Right atrium auricular region (tissue), 2 donors: ENCODE measurements at regions not wholly inside any gene's neighbourhood (a gene's known extent, or its start where the extent isn't known, plus 50 kb on each side); places are given as distances from the start of the nearest gene placed in this dataset.

Experiments used
- DNase-seq: peaks from one replicate; pipeline ENCODE4 v3.0.0-alpha.2; 2019; ENCODE audit warnings: low spot score
- H3K27ac ChIP-seq, 2 donors: fragments of 200-600 bp; sonication (generic); 1 replicate in 1 of 2; 2 replicates in 1 of 2; pipeline ENCODE4 v1.5.1; 2016 to 2019
- H3K27me3 ChIP-seq, 2 donors: fragments of 200-600 bp; sonication (generic); one replicate each; pipeline versions ENCODE4 v1.5.1 to v1.6.0; 2017 to 2019
- H3K36me3 ChIP-seq: fragments of 200-600 bp; sonication (generic); one replicate; pipeline ENCODE4 v1.5.1; 2016
- H3K4me1 ChIP-seq, 2 donors: fragments of 200-600 bp; sonication (generic); one replicate each; pipeline versions ENCODE4 v1.5.1 to v1.6.0; 2017 to 2019
- H3K4me3 ChIP-seq, 2 donors: fragments of 200-600 bp; sonication (generic); 1 replicate in 1 of 2; 2 replicates in 1 of 2; pipeline ENCODE4 v1.5.1; 2017 to 2019; ENCODE audit warnings: mild to moderate bottlenecking in 1 of 2, moderate library complexity in 1 of 2
- H3K9me3 ChIP-seq, 2 donors: fragments of 200-600 bp; sonication (generic); one replicate each; pipeline ENCODE4 v1.5.1; 2019
- TF ChIP-seq, protein P1 (sequence below), 2 donors: fragments of 200-600 bp; sonication (generic); IDR thresholded peaks; one replicate each; pipeline ENCODE4 v1.5.1; 2019; ENCODE audit warnings: antibody characterized with exemption in 2 of 2

DNA sequence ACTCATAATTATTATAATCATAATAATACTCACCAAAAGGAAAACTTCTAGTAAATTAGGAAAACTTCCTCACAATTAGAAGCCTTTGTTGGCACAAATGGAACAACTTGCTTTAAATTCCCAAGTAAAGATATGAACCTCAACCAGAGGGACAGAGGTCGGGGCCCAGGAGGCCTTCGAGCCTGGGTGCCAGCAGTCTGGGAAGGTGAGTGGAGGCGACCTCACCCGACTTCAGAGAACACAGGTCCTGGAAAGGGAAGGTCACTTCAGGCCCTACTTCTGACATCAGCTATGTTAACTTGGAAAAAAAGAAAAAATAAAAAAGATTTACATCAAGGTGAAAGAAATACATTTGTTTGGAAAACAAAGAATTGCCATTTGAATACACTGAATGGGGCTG, 350.0 kb upstream of the MYT1L start:
- TF ChIP-seq, protein P1, sequence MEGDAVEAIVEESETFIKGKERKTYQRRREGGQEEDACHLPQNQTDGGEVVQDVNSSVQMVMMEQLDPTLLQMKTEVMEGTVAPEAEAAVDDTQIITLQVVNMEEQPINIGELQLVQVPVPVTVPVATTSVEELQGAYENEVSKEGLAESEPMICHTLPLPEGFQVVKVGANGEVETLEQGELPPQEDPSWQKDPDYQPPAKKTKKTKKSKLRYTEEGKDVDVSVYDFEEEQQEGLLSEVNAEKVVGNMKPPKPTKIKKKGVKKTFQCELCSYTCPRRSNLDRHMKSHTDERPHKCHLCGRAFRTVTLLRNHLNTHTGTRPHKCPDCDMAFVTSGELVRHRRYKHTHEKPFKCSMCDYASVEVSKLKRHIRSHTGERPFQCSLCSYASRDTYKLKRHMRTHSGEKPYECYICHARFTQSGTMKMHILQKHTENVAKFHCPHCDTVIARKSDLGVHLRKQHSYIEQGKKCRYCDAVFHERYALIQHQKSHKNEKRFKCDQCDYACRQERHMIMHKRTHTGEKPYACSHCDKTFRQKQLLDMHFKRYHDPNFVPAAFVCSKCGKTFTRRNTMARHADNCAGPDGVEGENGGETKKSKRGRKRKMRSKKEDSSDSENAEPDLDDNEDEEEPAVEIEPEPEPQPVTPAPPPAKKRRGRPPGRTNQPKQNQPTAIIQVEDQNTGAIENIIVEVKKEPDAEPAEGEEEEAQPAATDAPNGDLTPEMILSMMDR (IDR thresholded peaks at IDR 0.05) = no peak
- Histone ChIP-seq H3K36me3 (no peaks in the 10 kb centered on the region), H3K4me3 (no peak overlapping the region), H3K9me3 (no peaks in the 10 kb centered on the region), H3K27ac (no peak overlapping the region), H3K27me3 (no peaks in the 10 kb centered on the region), H3K4me1 (no peaks in the 10 kb centered on the region)
- DNase-seq = no peak

DNA sequence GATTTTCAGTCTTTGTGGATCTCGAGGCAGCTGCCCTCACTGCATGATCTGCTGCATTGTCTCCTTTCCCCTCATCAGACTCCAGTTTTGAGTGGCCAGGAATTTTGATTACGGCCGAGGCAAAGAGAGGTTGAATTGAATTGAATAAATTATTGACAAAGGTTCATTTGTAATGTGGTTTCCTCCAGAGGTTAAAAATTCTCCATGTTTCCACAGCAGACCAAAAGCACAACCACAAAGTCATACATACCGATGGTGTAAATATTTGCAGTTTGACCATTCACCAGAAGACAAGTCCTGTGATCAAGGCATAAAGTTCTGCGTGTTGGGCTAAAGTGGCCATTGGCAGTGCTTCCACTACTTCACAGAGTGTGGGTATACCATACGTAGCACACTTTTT, 343.8 kb upstream of the MYT1L start:
- TF ChIP-seq, protein P1 (IDR thresholded peaks at IDR 0.05) = no peak
- no peak overlapping the region for H3K27ac ChIP-seq
- no peak overlapping the region for H3K4me3 ChIP-seq
- H3K9me3 ChIP-seq = no peaks in the 10 kb centered on the region
- H3K27me3 ChIP-seq = no peaks in the 10 kb centered on the region
- DNase-seq = no peak
- H3K36me3 ChIP-seq = no peaks in the 10 kb centered on the region
- H3K4me1 ChIP-seq = no peaks in the 10 kb centered on the region

DNA sequence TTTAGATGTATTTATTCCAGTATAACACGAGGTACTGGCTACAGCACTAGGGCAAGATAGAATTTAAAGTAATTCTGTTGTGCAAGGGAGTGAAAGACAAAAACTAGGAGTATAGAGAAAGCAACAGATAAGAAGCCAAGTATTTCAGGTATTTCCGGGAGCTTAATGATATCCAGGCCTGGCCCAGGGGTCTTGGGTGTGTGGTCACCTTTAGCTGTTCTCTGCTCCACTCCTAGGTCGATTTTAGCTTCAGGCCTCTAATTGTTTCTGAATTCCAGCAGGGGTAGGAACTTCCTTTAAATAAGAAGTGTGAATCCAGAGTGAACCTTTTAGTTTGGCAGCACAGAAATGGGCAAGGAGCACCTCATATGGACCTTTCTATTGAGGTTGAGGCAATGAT, 342.3 kb upstream of the MYT1L start:
- no peak for DNase-seq
- Histone ChIP-seq H3K9me3 (no peaks in the 10 kb centered on the region), H3K27me3 (no peaks in the 10 kb centered on the region), H3K36me3 (no peaks in the 10 kb centered on the region), H3K4me3 (no peak overlapping the region), H3K27ac (no peak overlapping the region), H3K4me1 (no peaks in the 10 kb centered on the region)
- TF ChIP-seq, protein P1 (IDR thresholded peaks at IDR 0.05) = no peak

DNA sequence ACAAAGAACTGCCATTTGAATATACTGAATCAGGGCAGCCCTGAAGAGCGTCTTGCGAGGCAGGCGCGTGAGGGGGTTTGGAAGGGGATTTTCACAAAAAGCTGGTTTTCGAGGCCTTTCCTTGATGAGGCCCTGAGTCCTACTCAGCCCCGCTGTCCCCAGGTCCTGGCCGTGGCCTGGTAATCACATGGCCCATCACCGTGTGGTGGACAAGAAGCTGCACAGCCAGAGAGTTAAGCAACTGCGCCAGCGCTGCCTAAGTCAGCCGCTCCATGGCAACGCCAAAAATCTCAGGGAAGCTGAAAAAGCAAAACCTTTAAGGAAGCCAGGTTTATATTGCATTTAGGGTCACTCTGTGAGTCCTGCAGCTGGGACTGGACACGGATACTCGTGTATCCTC, 341.2 kb upstream of the MYT1L start:
- Histone ChIP-seq H3K4me3 (no peak overlapping the region), H3K9me3 (no peaks in the 10 kb centered on the region), H3K36me3 (no peaks in the 10 kb centered on the region), H3K27ac (no peak overlapping the region), H3K27me3 (no peaks in the 10 kb centered on the region), H3K4me1 (no peaks in the 10 kb centered on the region)
- TF ChIP-seq, protein P1 (IDR thresholded peaks at IDR 0.05) = no peak
- no peak for DNase-seq

DNA sequence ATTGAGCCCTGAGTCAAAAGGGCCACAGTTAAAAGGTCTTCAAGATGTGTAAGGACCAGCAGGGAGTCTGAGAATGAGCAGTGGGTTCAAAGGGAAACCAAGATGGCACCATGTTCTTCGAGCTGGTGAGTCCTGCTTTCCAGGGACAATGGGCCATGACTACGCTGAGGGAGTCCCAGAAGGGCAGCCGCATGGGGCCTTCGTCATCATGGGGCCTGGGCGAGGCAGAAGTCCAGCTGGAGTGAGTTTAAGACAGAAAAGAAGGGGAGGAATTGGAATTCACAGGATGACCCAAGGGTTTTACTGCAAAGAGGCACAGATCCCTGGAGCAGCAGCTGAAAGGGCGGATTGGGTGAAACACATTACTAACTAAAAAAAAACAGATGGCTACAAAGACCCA, 340.8 kb upstream of the MYT1L start:
- DNase-seq = no peak

DNA sequence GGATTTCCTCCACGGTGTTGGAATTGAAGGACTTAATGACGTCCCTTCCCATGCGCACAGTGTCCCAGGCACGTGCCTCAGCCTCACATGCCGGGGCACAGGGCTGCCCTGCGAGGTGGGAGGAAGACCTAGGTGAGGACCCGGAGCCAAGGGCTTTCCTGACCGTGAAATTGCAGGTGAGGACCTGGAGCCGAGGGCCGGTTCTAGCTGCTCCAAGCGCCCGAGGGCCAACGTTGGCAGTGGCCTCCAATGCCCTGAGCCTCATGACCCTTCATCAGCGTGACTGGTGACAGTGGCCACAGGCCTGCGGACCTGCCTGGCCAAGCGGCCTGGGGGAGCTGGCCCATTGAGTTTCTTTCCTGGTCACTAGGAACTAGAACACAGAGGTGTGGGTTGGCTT, 338.2 kb upstream of the MYT1L start:
- Histone ChIP-seq H3K36me3 (no peaks in the 10 kb centered on the region), H3K9me3 (no peaks in the 10 kb centered on the region), H3K4me3 (no peak overlapping the region), H3K27me3 (no peaks in the 10 kb centered on the region), H3K27ac (no peak overlapping the region), H3K4me1 (no peaks in the 10 kb centered on the region)
- no peak for DNase-seq
- TF ChIP-seq, protein P1 (IDR thresholded peaks at IDR 0.05) = no peak

More for the DNA sequence above, 340.8 kb upstream of the MYT1L start:
- Histone ChIP-seq H3K27ac (no peak overlapping the region), H3K27me3 (no peaks in the 10 kb centered on the region), H3K4me3 (no peak overlapping the region), H3K36me3 (no peaks in the 10 kb centered on the region), H3K4me1 (no peaks in the 10 kb centered on the region), H3K9me3 (no peaks in the 10 kb centered on the region)
- TF ChIP-seq, protein P1 (IDR thresholded peaks at IDR 0.05) = no peak
